Stimulated activated CD8-positive, alpha-beta memory T cell treated with anti-CD3 and anti-CD28 coated beads, Interleukin-4, amount 100 ng/mL, for 48 hours (primary cell): ENCODE measurements at regions not wholly inside any gene's neighbourhood (a gene's known extent, or its start where the extent isn't known, plus 50 kb on each side); places are given as distances from the start of the nearest gene placed in this dataset.
"Not testable (repeated sequence)": the region's sequence is repeated elsewhere in the genome, so short reads cannot be mapped to it uniquely, and the experiment has no call there.

Experiments
- DNase-seq: peaks from one replicate; pipeline ENCODE4 v3.0.0-alpha.2; 2020

GRCh38 chr12:60568914-60569313, 973.1 kb downstream of the SLC16A7 start:
- DNase-seq: no peak

GRCh38 chr12:60577607-60578006, 981.8 kb downstream of the SLC16A7 start:
- DNase-seq: no peak

- DNase-seq: not testable (repeated sequence)
Measured at GRCh38 chr12:60587664-60588063, 991.8 kb downstream of the SLC16A7 start.

- no peak for DNase-seq
Measured at GRCh38 chr12:60594035-60594711, 998.3 kb downstream of the SLC16A7 start.

- no peak for DNase-seq
Measured at GRCh38 chr12:60602601-60603000, 1006.8 kb downstream of the SLC16A7 start.

- not testable (repeated sequence) for DNase-seq
Measured at GRCh38 chr12:60603475-60603874, 1007.6 kb downstream of the SLC16A7 start.

- no peak for DNase-seq
Measured at GRCh38 chr12:60616400-60616799, 1020.6 kb downstream of the SLC16A7 start.

- DNase-seq: no peak
Measured at GRCh38 chr12:60630796-60631195, 1035.0 kb downstream of the SLC16A7 start.

- DNase-seq: no peak
Measured at GRCh38 chr12:60644076-60644475, 1048.2 kb downstream of the SLC16A7 start.

- no peak for DNase-seq
Measured at GRCh38 chr12:60666895-60667294, 1071.1 kb downstream of the SLC16A7 start.

- DNase-seq: no peak
Measured at GRCh38 chr12:60672949-60673348, 1077.1 kb downstream of the SLC16A7 start.

GRCh38 chr12:60684988-60685655, 1089.3 kb downstream of the SLC16A7 start:
- DNase-seq: no peak

- no peak for DNase-seq
Measured at GRCh38 chr12:60689137-60689536, 1093.3 kb downstream of the SLC16A7 start.

- no peak for DNase-seq
Measured at GRCh38 chr12:60693019-60693626, 1097.3 kb downstream of the SLC16A7 start.

- no peak for DNase-seq
Measured at GRCh38 chr12:60704171-60704914, 1108.5 kb downstream of the SLC16A7 start.

- DNase-seq: no peak
Measured at GRCh38 chr12:60710246-60710645, 1114.4 kb downstream of the SLC16A7 start.

GRCh38 chr12:60714141-60714900, 1118.5 kb downstream of the SLC16A7 start:
- DNase-seq: no peak

GRCh38 chr12:60724475-60724874, 1128.6 kb downstream of the SLC16A7 start:
- DNase-seq: no peak

GRCh38 chr12:60724984-60725383, 1129.2 kb downstream of the SLC16A7 start:
- no peak for DNase-seq

GRCh38 chr12:60752589-60752988, 1156.8 kb downstream of the SLC16A7 start:
- DNase-seq: no peak

GRCh38 chr12:60758224-60758623, 1162.4 kb downstream of the SLC16A7 start:
- DNase-seq: no peak

- DNase-seq: no peak
Measured at GRCh38 chr12:60760965-60761364, 1165.1 kb downstream of the SLC16A7 start.

GRCh38 chr12:60801166-60801565, 1205.3 kb downstream of the SLC16A7 start:
- not testable (repeated sequence) for DNase-seq
